Vagina (tissue), 2 donors: ENCODE measurements at regions not wholly inside any gene's neighbourhood (a gene's known extent, or its start where the extent isn't known, plus 50 kb on each side); places are given as distances from the start of the nearest gene placed in this dataset.

Source experiments
- CTCF ChIP-seq, 3 experiments: fragments of 450-650 bp in 2 of 3; fragments of 200-600 bp in 1 of 3; sonication (generic) in 1 of 3; IDR thresholded peaks; one replicate each; pipeline ENCODE4 v1.5.1; 2017 to 2019; ENCODE audit warnings: antibody characterized with exemption in 3 of 3, mild to moderate bottlenecking in 2 of 3, moderate library complexity in 2 of 3
- POLR2A ChIP-seq, 2 donors: fragments of 450-650 bp; IDR thresholded peaks; one replicate each; pipeline ENCODE4 v1.6.1; 2017; ENCODE audit warnings: antibody characterized with exemption in 2 of 2, mild to moderate bottlenecking in 2 of 2, moderate library complexity in 2 of 2

DNA sequence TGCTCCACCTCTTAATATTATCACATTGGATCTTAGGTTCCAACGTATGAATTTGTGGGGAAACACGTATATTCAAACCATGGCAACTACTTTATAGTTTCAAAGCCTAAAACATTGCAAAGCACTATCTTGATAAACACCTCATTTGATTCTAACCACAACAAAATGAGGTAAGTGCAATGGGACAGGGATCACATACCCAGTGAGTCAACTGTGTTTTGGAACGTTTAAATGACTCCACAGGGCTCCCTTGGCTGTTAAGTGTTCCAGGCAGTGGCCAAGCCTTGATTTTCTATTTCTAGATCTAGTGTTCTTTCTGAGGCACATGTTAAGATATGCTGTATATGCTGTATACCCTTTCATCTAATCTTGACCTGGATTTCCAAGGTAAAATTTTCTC lies 54.5 kb upstream of the C1QTNF7 start:
- TF ChIP-seq CTCF (IDR thresholded peaks at IDR 0.05) (no peak), POLR2A (IDR thresholded peaks at IDR 0.05) (no peak)
